ENCODE measurements at regions not wholly inside any gene's neighbourhood (a gene's known extent, or its start where the extent isn't known, plus 50 kb on each side); places are given as distances from the start of the nearest gene placed in this dataset.

DNA sequence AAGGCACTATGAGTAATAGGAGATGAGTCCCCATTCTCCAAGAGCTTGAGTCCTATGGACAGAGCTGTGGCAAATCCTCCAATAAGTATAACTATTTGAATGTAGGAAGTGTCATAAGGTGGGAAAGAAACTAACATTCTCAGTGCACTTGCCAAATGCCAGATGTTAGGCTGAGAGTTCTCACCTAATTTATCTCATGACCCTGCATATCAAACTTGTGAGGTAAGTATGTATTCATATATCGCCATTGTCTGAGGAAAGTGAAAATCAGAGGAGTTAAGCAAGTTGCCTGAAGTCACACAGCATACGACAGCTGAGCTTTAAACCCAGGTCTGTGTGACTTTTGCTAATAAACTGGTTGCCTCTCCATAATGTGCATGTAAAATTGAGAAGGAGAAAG is 169.5 kb downstream of the TTC32 start:
- TF ChIP-seq, protein P1, sequence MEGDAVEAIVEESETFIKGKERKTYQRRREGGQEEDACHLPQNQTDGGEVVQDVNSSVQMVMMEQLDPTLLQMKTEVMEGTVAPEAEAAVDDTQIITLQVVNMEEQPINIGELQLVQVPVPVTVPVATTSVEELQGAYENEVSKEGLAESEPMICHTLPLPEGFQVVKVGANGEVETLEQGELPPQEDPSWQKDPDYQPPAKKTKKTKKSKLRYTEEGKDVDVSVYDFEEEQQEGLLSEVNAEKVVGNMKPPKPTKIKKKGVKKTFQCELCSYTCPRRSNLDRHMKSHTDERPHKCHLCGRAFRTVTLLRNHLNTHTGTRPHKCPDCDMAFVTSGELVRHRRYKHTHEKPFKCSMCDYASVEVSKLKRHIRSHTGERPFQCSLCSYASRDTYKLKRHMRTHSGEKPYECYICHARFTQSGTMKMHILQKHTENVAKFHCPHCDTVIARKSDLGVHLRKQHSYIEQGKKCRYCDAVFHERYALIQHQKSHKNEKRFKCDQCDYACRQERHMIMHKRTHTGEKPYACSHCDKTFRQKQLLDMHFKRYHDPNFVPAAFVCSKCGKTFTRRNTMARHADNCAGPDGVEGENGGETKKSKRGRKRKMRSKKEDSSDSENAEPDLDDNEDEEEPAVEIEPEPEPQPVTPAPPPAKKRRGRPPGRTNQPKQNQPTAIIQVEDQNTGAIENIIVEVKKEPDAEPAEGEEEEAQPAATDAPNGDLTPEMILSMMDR (IDR thresholded peaks at IDR 0.05), result no peak
- Histone ChIP-seq H3K4me1 (no peaks in the 10 kb centered on the region), H3K9me3 (no peaks in the 10 kb centered on the region), H3K27me3 (no peaks in the 10 kb centered on the region), H3K4me3 (no peak overlapping the region), H3K36me3 (no peaks in the 10 kb centered on the region), H3K27ac (no peak overlapping the region)
- intact Hi-C loops (cut with DNase I), result no loop called here
- DNase-seq (no peak), ATAC-seq (no peak)

DNA sequence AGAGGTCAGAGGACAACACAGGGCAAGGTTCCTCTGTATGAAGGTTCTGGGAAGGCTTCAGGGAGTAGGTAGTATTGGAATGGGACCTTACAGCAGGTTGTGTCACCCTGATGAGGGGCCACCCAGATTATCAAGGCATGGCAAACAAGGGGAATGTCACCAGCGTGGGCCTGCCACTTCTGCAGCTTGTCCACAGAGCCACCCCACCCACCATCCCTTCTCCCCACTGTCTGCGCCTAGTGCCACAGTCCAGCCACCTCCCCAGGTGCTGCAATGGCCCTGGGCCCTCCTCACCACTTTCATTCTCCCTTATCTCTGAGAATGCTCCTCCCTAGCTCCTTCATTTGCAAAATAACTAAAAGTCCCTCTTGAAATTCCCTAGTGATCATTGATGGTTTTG is 170.3 kb downstream of the TTC32 start:
- DNase-seq (no peak), ATAC-seq (no peak)
- Histone ChIP-seq H3K4me1 (no peaks in the 10 kb centered on the region), H3K4me3 (no peak overlapping the region), H3K27me3 (no peaks in the 10 kb centered on the region), H3K27ac (no peak overlapping the region), H3K9me3 (no peaks in the 10 kb centered on the region), H3K36me3 (no peaks in the 10 kb centered on the region)
- TF ChIP-seq, protein P1 (IDR thresholded peaks at IDR 0.05), result no peak
- intact Hi-C loops (cut with DNase I), result no loop called here

- H3K4me3 ChIP-seq, result no peak overlapping the region
- intact Hi-C loops (cut with DNase I), result no loop called here
- ATAC-seq (no peak), DNase-seq (no peak)
- H3K27me3 ChIP-seq, result no peaks in the 10 kb centered on the region
- H3K27ac ChIP-seq, result no peak overlapping the region
- no peaks in the 10 kb centered on the region for H3K4me1 ChIP-seq
- TF ChIP-seq, protein P1 (IDR thresholded peaks at IDR 0.05), result no peak
- H3K9me3 ChIP-seq, result no peaks in the 10 kb centered on the region
- no peaks in the 10 kb centered on the region for H3K36me3 ChIP-seq
Observed at GRCh38 chr2:19731037-19731436, 170.7 kb downstream of the TTC32 start.

- Histone ChIP-seq H3K36me3 (no peaks in the 10 kb centered on the region), H3K4me3 (no peak overlapping the region), H3K4me1 (no peaks in the 10 kb centered on the region), H3K27ac (no peak overlapping the region), H3K9me3 (no peaks in the 10 kb centered on the region), H3K27me3 (no peaks in the 10 kb centered on the region)
- TF ChIP-seq, protein P1 (IDR thresholded peaks at IDR 0.05), result no peak
- intact Hi-C loops (cut with DNase I), result no loop called here
- no peak for DNase-seq
- no peak for ATAC-seq
Observed at GRCh38 chr2:19728125-19728524, 173.7 kb downstream of the TTC32 start.

DNA sequence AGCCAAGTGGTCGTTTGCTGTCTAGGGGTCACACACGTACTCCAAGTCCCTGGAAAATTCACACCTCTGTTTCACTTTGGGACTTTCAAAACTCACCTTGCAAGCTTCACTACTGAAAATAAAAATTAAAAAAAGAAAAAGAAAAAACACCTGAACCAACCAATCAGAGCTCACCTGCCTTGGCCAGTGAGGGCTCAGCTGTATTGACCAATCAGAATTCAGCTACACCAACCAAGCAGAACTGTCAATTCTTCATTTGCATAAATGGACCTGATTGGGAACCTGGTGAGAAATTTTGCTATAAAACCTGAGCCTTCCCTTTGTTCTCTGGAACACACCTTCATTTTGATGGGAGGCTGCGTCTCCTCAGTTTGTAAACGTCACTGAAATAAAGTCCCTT is 176.4 kb downstream of the TTC32 start:
- Histone ChIP-seq H3K9me3 (no peaks in the 10 kb centered on the region), H3K4me1 (no peaks in the 10 kb centered on the region), H3K4me3 (no peak overlapping the region), H3K27me3 (no peaks in the 10 kb centered on the region), H3K36me3 (no peaks in the 10 kb centered on the region), H3K27ac (no peak overlapping the region)
- ATAC-seq (no peak), DNase-seq (no peak)
- intact Hi-C loops (cut with DNase I), result no loop called here
- TF ChIP-seq, protein P1 (IDR thresholded peaks at IDR 0.05), result no peak

Measured in left lung (tissue), 4 donors.